Germinal center (tissue), 1 donor: ENCODE measurements at regions not wholly inside any gene's neighbourhood (a gene's known extent, or its start where the extent isn't known, plus 50 kb on each side); places are given as distances from the start of the nearest gene placed in this dataset.
"Not testable (repeated sequence)": the region's sequence is repeated elsewhere in the genome, so short reads cannot be mapped to it uniquely, and the experiment has no call there.

Experiments used
- DNase-seq: peaks from one replicate; pipeline ENCODE4 v3.0.0; 2012; ENCODE audit warnings: mixed read lengths, low spot score

DNA sequence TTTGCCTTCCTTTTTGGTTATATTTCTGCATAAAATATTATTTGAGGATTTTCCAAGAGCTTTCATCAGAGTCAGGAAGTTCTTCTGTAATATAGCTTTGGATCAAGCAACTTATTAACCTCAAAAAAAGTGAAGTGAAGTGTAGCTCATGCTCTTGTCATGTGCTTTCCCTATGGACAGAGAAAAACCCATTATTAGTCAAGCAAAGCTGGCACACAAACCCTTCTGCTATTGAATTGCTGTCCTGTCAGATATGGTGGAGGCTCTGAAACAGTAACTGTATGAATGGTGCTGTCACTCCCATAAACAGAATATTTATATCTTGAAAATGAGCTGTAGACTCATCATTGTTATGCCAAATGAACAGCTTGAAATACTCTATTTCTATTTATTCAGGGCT lies 1533.3 kb downstream of the RPIA start:
- DNase-seq = not testable (repeated sequence)

DNA sequence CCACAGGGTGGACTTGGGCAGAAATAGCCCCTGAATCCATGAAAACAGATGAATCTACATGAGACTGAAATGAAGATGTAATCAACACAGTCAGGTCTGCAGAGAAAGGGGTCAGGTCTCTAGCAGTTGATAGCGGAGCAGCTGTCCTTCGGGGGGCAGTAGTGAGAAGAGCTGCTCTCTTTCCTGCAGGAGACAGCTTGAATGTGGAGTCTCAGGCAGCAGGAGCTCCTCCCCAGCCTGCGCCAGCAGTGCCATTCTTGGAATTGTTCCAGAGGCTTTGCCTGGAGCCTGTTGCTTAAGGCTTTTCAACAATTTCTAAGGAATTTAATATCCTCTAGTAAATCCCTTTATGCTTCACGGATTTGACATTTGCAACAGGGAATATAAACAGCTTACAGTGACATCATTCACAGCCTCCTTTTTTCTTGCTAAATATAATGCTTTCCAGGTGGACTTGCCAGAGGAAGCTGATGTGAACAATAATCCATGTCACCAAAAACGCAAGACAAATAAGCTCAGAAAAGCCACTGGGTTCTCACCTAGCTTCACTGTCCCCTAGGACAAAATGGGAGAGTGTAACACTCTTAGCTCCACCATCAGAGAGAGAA lies 1535.1 kb downstream of the RPIA start:
- DNase-seq = not testable (repeated sequence)

DNA sequence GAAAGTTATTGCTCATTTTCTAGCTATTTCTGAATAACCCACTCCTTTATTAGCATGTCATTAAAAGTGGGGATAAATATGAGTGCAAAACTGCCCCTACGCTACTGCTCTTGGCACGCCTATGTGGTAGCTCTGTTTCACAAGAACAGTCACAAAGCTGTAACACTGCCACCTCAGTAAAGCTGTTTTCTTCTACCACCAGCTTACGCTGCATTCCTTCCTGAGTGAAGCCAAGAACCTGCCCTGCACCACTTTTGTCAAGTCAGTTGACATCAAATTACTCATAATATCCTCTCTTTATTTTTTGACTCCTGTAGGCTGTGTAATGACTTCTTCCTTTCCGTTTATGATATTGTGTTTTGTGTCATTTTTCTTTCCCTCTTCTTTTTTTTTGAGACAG lies 1539.7 kb downstream of the RPIA start:
- DNase-seq = not testable (repeated sequence)

DNA sequence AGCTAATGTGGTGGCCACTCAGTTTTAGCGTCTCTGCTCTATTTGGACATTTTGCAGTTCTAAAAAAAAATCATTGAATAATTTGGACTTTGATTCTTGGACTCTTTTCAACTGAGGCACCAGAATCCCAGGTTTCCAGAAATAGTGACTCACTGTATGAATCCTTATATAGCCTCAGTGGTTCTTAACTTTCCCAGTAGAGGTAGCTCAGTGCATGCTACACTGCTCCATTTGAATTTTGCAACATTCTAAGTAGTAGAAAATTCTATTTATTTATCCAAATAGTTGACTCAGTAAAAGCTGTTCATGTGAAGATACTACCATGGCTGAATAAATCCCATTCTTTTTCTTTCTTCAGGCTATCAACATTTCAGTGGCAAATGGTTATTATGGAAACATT lies 1544.0 kb downstream of the RPIA start:
- not testable (repeated sequence) for DNase-seq

DNA sequence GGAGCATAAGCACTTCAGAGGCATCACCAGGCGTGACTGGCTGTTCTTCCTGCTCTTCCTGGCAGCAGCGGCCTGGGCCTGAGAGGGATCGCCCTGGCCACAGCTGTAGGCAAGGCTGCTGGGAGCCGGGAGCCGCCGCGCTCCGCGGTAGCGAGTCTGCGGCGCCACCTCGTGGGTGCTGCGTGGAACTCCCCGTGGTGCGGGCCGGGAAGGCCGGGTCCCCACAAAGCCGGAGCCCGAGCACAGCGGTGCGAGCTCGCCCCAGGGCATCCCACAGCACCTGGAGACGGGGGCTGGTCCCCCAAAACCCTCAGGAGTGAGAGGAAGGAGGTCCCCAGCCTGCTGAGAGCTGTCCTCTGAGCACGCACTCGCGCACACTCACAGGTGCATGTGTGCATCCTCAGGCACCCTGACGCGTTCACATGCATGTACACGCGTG lies 1546.5 kb downstream of the RPIA start:
- not testable (repeated sequence) for DNase-seq

DNA sequence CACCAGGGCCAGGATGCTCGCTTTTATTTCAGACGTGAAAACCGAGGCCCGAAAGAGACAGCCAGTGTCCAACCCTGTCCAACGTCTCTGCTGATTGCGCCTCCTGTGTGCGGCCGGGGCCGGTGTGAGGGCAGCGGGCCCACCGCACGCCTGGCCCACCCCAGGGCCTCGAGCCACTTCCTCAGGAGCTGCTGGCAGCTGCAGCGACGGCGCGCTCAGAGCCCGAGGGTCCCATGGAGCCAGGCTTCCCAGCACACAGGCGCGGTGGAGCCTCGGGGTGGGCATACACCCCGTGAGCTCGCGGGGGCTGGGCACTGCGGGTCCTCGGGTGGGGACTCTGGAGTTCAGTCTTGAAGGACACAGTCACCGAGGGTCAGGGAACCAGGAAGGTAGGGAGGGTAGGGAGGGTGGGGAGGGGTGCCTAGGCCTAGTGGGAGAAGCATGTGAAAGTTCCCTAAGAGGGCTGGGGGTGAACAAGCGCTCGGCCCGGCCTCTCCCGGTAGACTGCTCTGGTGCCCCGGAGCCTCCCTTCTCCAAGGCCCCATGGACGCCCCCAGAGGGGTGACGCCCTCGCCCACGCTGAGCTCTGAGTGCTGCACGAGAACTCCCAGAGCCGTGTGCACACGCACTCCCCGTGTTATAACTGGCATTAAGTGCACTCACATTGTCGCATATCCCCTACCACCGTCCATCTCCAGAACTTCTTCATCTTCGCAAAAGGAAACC lies 1547.2 kb downstream of the RPIA start:
- DNase-seq = not testable (repeated sequence)

DNA sequence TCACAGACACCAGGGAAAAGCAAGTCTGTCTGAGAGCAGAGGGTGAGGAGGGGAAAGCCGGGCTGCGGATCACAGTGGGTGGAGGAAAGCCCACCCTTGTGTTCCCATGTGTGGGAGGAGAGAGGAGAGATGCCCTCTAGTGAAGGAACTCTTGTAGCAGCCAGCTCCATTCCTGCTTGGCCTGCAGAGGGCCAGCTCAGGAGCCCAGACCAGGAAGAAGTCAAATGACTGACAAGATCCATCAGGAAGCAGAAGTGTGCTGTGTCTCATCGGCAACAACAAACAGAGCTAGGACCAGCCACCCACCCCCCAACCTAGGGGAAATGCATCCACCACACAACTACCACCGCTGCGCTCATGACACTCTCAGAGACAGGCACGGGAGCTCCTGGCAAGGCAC lies 1548.3 kb downstream of the RPIA start:
- DNase-seq = not testable (repeated sequence)

DNA sequence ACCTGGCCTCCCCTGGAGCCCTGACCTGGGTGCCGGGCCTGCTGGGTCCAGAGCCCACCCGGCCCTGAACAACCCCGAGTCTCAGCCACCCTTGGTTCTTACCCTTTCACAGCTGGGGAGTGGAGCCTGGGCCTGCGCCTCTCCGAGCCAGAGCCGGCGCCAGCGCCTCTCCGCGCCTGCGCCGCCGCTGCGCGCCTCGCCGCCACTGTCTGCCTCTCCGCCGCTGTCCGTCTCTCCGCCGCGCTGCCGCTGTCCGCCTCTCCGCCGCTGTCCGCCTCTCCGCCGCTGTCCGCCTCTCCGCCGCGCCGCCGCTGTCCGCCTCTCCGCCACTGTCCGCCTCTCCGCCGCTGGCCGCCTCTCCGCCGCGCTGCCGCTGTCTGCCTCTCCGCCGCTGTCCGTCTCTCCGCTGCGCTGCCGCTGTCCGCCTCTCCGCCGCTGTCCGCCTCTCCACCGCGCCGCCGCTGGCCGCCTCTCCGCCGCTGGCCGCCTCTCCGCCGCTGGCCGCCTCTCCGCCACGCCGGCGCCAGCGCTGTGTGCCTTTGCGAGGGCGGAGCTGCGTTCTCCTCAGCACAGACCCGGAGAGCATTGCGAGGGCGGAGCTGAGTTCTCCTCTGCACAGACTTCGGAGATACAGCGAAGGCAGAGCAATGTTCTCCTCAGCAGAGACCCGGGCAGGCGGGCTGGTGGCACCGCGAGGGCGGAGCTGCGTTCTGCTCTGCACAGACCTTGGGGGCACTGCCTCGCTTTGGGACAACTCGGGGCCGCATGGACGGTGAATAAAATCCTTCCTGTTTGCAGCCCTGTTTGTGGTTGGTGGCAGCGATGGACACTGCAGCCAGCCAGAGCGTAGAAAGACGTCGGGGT lies 1553.7 kb downstream of the RPIA start:
- DNase-seq = not testable (repeated sequence)

DNA sequence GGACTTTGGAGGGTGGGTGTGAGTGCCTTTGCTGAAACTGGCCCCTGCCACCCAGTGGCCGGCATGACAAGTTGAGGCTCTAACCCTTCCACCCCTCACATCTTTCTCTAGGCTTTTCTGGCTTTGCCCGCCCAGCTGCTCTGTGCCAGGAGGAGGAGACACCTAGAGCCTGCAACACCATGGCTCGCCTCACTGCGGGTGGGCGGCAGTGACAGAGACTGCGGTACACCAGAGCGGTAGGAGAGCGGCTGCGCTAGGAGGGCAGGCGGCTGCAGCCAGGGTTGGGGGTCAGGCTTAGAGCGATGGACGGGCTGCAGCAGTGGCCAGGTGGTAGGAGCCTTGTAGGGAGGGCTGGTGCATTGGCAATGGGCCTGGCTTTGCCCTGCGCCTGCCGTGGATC lies 1556.9 kb downstream of the RPIA start:
- not testable (repeated sequence) for DNase-seq

DNA sequence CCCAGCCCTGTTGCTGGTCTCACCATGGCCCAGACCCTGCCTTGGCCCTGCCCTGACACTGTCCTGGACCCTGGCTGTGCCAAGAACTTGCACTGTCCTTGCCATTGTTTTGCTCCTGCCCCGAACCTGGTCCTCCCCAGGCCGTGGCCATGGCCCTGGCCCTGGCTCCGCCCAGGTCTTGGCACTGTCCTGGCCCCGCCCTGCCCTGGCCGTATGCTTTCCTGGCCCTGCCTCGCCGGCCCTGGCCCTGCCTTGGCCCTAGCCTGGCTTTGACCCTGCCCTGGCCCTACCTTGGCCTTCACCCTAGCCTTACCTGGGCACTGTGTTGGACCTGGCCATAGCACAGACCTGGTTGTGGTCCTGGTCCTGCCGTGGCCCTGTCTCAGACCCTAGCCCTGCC lies 1558.9 kb downstream of the RPIA start:
- not testable (repeated sequence) for DNase-seq

DNA sequence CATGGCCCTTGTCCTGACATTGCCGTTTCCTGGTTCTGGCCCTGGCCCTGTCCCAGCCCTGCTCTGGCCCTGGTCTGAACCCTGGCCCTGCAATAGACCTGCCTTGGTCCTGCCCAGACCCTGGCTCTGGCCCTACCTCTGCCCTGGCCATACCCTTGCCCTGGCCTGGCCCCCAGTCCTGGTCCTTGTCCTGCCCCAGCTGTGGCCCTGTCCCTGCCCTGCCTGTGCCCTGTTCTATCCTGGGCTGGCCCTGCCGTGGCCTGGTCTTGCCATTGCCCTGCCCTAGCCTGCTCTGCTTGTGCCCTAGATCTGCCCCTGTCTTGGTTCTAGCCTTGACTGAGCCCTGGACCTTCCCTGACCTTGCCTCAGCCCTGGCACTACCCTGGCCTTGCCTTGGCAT lies 1560.1 kb downstream of the RPIA start:
- DNase-seq = not testable (repeated sequence)

DNA sequence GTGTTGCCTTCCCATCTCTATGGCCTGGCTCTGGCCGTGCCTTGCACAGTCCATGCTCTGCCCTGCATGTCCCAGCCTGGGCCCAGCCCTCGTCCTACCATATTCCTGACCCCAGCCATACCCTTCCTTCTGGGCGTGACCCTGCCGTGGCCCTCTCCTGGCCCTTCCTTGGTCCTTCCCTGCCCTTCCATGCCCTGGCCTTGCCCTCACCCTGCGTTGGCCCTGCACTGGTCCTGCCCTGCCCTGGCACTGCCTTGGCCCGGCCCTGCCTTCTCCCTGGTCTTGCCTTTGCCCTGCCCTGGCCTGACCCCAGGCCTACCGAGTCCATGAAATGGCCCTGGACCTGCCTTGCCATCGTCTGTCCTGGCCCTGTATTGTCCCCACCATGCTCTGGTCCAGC lies 1561.8 kb downstream of the RPIA start:
- DNase-seq = not testable (repeated sequence)

DNA sequence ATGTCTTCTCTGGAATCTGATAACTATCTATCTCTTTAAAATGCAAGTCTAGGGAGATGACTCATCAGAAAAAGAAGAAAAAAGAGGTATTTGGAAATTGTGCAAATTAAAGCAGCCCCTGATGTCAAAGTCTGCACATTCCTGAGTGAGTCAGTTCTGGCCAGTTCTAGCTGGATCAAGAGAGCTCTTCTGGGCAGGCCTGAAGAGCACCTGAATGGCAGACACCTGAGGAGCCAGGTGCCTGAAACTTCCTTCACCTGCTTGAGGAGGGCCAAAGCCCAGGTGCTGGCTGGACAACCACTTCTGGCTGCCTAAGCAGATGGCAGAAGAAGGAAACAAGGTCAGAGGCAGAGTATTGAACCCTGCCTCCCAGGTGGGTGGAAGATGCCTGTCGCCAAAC lies 1575.4 kb downstream of the RPIA start:
- DNase-seq = not testable (repeated sequence)

DNA sequence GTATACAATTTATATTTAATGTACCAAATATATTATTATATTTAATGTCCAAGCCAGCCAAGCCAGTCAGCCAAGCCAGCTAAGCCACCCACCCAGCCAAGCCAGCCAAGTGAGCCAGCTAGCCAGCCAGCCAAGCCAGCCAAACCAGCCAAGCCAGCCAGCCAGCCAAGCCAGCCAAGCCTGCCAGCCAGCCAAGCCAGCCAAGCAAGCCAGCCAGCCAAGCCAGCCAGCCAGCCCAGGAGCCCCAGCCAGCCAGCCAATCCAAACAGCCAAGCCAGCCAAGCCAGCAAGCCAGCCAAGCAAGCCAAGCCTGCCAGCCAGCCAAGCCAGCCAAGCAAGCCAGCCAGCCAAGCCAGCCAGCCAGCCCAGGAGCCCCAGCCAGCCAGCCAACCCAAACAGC lies 1596.3 kb downstream of the RPIA start:
- not testable (repeated sequence) for DNase-seq

DNA sequence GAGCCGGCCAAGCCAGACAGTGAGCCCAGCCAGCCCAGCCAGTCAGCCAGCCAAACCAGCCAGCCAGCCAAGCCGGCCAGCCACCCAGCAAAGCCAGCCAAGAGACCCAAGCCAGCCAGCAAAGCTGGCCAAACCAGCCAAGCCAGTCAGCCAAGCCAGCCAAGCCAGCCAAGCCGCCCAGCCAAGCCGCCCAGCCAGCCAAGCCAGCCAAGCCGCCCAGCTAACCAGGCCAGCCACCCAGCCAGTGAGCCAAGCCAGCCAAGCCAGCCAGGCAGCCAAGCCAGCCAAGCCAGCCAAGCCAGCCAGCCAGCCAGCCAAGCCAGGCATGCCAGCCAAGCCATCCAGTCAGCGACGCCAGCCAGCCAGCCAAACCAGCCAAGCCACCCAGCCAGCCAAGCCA lies 1596.9 kb downstream of the RPIA start:
- not testable (repeated sequence) for DNase-seq

DNA sequence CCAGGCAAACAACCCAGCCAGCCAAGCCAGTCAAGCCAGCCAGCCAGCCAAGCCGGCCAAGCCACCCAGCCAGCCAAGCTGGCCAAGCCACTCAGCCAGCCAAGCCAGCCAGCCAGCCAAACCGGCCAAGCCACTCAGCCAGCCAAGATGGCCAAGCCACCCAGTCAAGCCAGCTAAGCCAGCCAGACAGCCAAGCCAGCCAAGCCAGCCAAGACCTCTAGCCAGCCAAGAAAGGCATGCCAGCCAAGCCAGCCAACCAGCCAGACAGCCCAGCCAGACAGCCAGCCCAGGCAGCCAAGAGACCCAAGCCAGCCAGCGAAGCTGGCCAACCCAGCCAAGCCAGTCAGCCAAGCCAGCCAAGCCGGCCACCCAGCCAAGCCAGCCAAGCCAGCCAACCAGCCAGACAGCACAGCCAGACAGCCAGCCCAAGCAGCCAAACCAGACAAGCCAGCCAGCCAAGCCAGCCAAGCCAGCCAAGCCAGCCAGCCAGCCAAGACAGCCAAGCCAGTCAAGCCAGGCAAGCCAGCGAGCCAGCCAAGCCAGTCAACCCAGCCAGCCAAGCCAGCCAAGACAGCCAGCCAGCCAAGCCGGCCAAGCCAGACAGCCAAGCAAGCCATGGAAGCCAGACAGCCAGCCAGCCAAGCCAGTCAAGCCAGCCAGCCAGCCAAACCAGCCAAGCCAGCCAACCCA lies 1598.0 kb downstream of the RPIA start:
- not testable (repeated sequence) for DNase-seq

DNA sequence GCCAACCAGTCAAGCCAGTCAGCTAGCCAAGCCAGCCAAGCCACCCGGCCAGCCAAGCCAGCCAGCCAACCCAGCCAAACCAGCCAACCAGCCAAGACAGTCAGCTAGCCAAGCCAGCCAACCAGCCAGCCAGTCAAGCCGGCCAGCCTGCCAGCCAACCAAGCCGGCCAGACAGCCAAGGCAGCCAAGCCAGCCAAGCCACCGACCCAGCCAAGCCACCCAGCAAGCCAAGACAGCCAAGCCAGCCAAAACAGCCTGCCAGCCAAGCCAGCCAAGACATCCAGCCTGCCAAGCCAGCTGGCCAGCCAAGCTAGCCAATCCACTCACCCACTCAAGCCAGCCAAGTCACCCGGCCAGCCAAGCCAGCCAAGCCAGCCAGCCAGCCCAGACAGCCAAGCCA lies 1599.2 kb downstream of the RPIA start:
- not testable (repeated sequence) for DNase-seq

DNA sequence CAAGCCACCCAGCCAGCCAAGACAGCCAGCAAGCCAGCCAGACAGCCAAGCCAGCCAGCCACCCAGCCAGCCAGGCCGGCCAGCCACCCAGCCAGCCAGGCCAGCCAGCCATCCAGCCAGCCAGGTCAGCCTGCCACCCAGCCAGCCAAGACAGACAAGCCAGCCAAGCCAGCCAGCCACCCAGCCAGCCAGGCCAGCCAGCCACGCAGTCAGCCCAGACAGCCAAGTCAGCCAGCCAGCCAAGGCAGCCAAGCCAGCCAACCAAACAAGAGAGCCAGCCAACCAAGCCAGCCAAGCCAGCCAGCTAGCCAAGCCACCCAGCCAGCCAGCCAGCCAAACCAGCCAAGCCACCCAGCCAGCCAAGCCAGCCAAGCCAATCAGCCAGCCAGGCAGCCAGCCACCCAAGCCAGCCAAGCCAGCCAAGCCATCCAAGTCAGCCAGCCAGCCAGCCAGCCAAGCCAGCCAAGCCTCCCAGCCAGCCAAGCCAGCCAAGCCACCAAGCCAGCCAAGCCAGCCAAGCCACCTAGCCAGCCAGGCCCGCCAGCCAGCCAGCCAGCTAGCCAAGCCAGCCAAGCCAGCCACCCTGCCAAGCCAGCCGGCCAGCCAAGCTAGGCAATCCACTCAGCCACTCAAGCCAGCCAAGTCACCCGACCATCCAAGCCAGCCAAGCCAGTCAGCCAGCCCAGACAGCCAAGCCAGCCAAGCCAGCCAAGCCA lies 1599.9 kb downstream of the RPIA start:
- not testable (repeated sequence) for DNase-seq

DNA sequence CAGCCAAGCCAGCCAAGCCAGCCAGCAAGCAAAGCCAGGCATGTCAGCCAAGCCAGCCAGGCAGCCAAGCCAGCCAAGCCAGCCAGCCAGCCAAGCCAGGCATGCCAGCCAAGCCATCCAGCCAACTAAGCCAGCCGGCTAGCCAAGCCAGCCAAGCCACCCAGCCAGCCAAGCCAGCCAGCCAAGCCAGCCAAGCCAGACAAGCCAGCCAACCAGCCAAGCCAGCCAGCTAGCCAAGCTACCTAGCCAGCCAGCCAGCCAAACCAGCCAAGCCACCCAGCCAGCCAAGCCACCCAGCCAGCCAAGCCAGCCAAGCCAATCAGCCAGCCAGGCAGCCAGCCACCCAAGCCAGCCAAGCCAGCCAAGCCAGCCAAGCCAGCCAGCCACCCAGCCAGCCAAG lies 1600.5 kb downstream of the RPIA start:
- not testable (repeated sequence) for DNase-seq

DNA sequence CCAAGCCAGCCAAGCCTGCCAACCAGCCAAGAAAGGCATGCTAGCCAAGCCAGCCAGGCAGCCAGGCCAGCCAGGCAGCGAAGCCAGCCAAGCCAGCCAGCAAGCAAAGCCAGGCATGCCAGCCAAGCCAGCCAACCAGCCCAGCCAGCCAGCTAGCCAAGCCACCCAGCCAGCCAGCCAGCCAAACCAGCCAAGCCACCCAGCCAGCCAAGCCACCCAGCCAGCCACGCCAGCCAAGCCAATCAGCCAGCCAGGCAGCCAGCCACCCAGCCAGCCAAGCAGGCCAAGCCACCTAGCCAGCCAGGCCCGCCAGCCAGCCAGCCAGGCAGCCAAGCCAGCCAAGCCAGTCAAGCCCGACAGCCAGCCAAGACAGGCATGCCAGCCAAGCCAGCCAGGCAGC lies 1601.0 kb downstream of the RPIA start:
- DNase-seq = not testable (repeated sequence)

DNA sequence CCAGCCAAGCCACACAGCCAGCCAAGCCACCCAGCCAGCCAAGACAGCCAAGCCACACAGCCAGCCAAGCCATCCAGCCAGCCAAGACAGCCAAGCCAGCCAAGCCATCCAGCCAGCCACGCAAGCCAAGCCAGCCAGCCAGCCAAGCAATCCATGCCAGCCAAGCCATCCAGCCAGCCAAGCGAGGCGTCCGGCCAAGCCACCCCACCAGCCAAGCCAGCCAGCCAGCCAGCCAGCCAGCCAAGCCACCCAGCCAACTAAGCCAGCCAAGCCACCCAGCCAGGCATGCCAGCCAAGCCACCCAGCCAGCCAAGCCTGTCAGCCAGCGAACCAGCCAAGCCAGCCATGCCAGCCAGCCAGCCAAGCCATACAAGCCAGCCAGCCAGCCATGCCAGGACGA lies 1601.8 kb downstream of the RPIA start:
- not testable (repeated sequence) for DNase-seq
